Colonic mucosa (tissue), 4 donors: ENCODE measurements at regions not wholly inside any gene's neighbourhood (a gene's known extent, or its start where the extent isn't known, plus 50 kb on each side); places are given as distances from the start of the nearest gene placed in this dataset.

ENCODE experiments used
- DNase-seq: peaks from one replicate; pipeline ENCODE4 v3.0.0-alpha.2; 2020
- H3K27ac ChIP-seq: fragments of 200-600 bp; one replicate; pipeline ENCODE4 v1.8.0; 2021
- H3K27me3 ChIP-seq: fragments of 200-600 bp; one replicate; pipeline ENCODE4 v1.8.0; 2021
- H3K36me3 ChIP-seq: fragments of 200-600 bp; one replicate; pipeline ENCODE4 v1.8.0; 2021
- H3K4me1 ChIP-seq: fragments of 200-600 bp; one replicate; pipeline ENCODE4 v1.8.0; 2021; ENCODE audit warnings: mild to moderate bottlenecking
- H3K4me3 ChIP-seq: fragments of 200-600 bp; one replicate; pipeline ENCODE4 v1.8.0; 2021
- H3K9ac ChIP-seq, 2 donors: one replicate each; pipeline ENCODE4 v1.7.0; 2013; ENCODE audit warnings: control low read depth in 2 of 2, low read depth in 2 of 2, low read length in 2 of 2
- H3K9me3 ChIP-seq: fragments of 200-600 bp; one replicate; pipeline ENCODE4 v1.8.0; 2021
- CTCF ChIP-seq: fragments of 200-600 bp; IDR thresholded peaks from one replicate; pipeline ENCODE4 v1.8.0; 2022; ENCODE audit warnings: antibody characterized with exemption, mild to moderate bottlenecking
- intact Hi-C: fragments of 100-400 bp; cut with DNase I; formaldehyde crosslinking; loops from one replicate; pipeline ENCODE4 v1.14.1; 2022
- donor health status: healthy.
- donor health status: DM: no; HTN: no; CAD: no.
- donor health status: DM: no; HTN: no; CAD: no.

DNA sequence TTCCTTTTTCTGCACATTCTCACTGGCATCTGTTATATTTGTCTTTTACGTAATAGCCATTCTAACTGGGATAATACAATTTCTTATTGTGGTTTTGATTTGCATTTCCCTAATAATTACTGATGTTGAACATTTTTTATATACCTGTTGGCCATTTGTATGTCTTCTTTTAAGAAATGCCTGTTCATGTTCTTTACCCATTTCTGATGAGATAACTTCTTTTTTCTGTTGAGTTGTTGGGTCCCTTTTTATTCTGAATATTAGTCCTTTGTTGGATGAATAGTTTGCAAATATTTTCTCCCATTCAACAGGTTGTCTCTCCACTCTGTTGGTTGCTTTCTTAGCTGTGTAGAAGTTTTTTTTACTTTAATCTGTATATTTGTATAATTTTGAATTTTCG lies 147.7 kb upstream of the TRPC4 start:
- Histone ChIP-seq H3K4me1 (no peaks in the 10 kb centered on the region), H3K36me3 (no peaks in the 10 kb centered on the region), H3K9me3 (no peaks in the 10 kb centered on the region), H3K9ac (no peak overlapping the region), H3K27ac (no peak overlapping the region), H3K27me3 (no peaks in the 10 kb centered on the region), H3K4me3 (no peak overlapping the region)
- no peak for TF ChIP-seq CTCF
- no peak for DNase-seq
- intact Hi-C loops: no loop called here

GRCh38 chr13:38013676-38014075 lies 144.1 kb upstream of the TRPC4 start:
- intact Hi-C loops: no loop called here
- H3K27ac ChIP-seq: no peak overlapping the region
- no peaks in the 10 kb centered on the region for H3K27me3 ChIP-seq
- H3K9ac ChIP-seq: no peak overlapping the region
- DNase-seq: no peak
- no peak overlapping the region for H3K4me3 ChIP-seq
- TF ChIP-seq CTCF: no peak
- H3K36me3 ChIP-seq: no peaks in the 10 kb centered on the region
- no peaks in the 10 kb centered on the region for H3K4me1 ChIP-seq
- H3K9me3 ChIP-seq: no peaks in the 10 kb centered on the region

- intact Hi-C loops: no loop called here
- Histone ChIP-seq H3K27me3 (no peaks in the 10 kb centered on the region), H3K36me3 (no peaks in the 10 kb centered on the region), H3K27ac (no peak overlapping the region), H3K4me1 (no peaks in the 10 kb centered on the region), H3K9ac (no peak overlapping the region), H3K4me3 (no peak overlapping the region), H3K9me3 (no peaks in the 10 kb centered on the region)
- no peak for DNase-seq
- no peak for TF ChIP-seq CTCF
These were observed 142.5 kb upstream of the TRPC4 start for GRCh38 chr13:38012096-38012495.

- no peak for TF ChIP-seq CTCF
- intact Hi-C loops: no loop called here
- H3K27me3 ChIP-seq: no peaks in the 10 kb centered on the region
These were observed 139.1 kb upstream of the TRPC4 start for GRCh38 chr13:38008636-38009035.

DNA sequence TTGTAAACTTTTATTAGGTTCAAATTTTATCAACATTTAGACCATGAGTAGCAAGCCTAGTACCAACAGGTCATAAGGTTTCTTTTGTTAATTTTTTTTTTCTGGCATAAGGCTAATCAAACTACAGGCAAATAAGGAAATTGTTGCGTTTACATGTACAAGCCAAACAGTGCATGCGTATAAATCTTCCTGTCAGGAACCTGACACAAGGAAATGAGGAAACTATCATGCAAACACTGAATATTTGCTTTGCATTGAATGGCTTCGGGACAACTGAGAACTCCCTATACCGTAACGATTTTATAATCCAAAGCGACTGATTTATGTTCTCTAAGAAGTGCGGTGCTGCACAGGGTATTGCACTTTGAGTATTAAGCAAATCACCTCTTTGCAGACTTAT lies 133.0 kb upstream of the TRPC4 start:
- Histone ChIP-seq H3K9ac (no peak overlapping the region), H3K27ac (no peak overlapping the region), H3K36me3 (no peaks in the 10 kb centered on the region), H3K27me3 (no peaks in the 10 kb centered on the region), H3K4me1 (peaks cover 4% of the 10 kb centered on the region), H3K9me3 (no peaks in the 10 kb centered on the region), H3K4me3 (no peak overlapping the region)
- DNase-seq: peak; percentile 29
- no peak for TF ChIP-seq CTCF
- intact Hi-C loops: no loop called here

More at GRCh38 chr13:38008636-38009035, 139.1 kb upstream of the TRPC4 start:
- peak; percentile 37 for DNase-seq
- no peaks in the 10 kb centered on the region for H3K4me1 ChIP-seq
- H3K9me3 ChIP-seq: no peaks in the 10 kb centered on the region
- H3K27ac ChIP-seq: no peak overlapping the region
- no peaks in the 10 kb centered on the region for H3K36me3 ChIP-seq
- no peak overlapping the region for H3K9ac ChIP-seq
- no peak overlapping the region for H3K4me3 ChIP-seq

DNA sequence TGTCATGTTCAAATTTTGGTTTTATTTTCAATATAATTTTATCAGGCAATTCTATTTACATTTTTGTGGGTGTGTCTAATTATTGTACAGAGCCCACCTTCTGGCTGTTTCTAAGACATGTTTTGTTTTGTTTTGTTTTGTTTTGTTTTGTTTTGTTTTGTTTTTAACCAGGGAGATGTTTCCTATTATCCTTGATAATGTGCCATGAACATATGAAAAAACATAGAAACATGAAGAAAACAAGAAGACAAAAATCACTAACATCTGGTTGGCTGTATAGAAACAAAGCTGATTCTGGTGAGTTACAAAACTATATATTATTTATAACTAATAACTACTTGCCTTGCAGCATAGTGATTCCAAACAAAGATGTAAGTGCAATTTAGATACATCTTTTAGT lies 128.1 kb upstream of the TRPC4 start:
- no peak overlapping the region for H3K4me3 ChIP-seq
- no peak for TF ChIP-seq CTCF
- no peak overlapping the region for H3K9ac ChIP-seq
- no peak overlapping the region for H3K27ac ChIP-seq
- DNase-seq: no peak
- H3K4me1 ChIP-seq: no peaks in the 10 kb centered on the region
- no peaks in the 10 kb centered on the region for H3K27me3 ChIP-seq
- H3K9me3 ChIP-seq: no peaks in the 10 kb centered on the region
- no peaks in the 10 kb centered on the region for H3K36me3 ChIP-seq
- intact Hi-C loops: no loop called here
